Endothelial cell of umbilical vein (primary cell): ENCODE measurements at regions not wholly inside any gene's neighbourhood (a gene's known extent, or its start where the extent isn't known, plus 50 kb on each side); places are given as distances from the start of the nearest gene placed in this dataset.

Experiments used
- BruUV-seq: library from RNA; stranded (reverse); fragments of 400-500 nt; replicated peaks from 2 replicates; lab custom pipeline; 2021; lab: Mats Ljungman, UMichigan
- CTCF ChIA-PET: fragments of 300-600, 350-600 bp; sonication (Branson Sonifier 250); formaldehyde crosslinking; loops from one replicate; lab custom pipeline; 2021; ENCODE audit warnings: antibody characterized with exemption, inconsistent platforms; lab: Charles Lee
- POLR2A ChIA-PET: fragments of 300-600, 350-600 bp; sonication (Branson Sonifier 250); formaldehyde crosslinking; loops from one replicate; lab custom pipeline; 2021; ENCODE audit warnings: antibody characterized with exemption, inconsistent platforms; lab: Charles Lee
- DNase-seq: peaks from one replicate; pipeline ENCODE4 v3.0.0-alpha.2; 2011; ENCODE audit warnings: low read depth, low spot score
- FAIRE-seq: peaks from 2 replicates; lab custom pipeline; 2011; peaks lifted over from hg19 to GRCh38; lab: Jason Lieb, UNC
- H2AFZ ChIP-seq: 2 replicates; pipeline ENCODE4 v1.6.0; 2012; ENCODE audit warnings: low read depth, low read length, control low read depth, inconsistent platforms
- H3K27ac ChIP-seq: 2 replicates; pipeline ENCODE4 v1.5.1; 2011; ENCODE audit warnings: low read depth, mild to moderate bottlenecking, control low read depth, low read length, moderate library complexity; ENCODE audit not compliant: insufficient read depth
- H3K27me3 ChIP-seq, 2 experiments: 2 replicates each; pipeline versions ENCODE4 v1.6.0 to v1.6.1; 2011; ENCODE audit warnings: low read length in 2 of 2, mixed read lengths in 1 of 2; ENCODE audit not compliant: control insufficient read depth in 2 of 2, insufficient read depth in 2 of 2
- H3K36me3 ChIP-seq, 2 experiments: 2 replicates in 1 of 2; 3 replicates in 1 of 2; pipeline ENCODE4 v1.5.1; 2011; ENCODE audit warnings: low read length in 2 of 2, mild to moderate bottlenecking in 1 of 2, moderate library complexity in 1 of 2; ENCODE audit not compliant: control insufficient read depth in 2 of 2, insufficient read depth in 2 of 2; ENCODE audit errors: extremely low read depth in 1 of 2
- H3K4me1 ChIP-seq: 3 replicates; pipeline ENCODE4 v1.5.1; 2011; ENCODE audit warnings: mild to moderate bottlenecking, low read length; ENCODE audit not compliant: control insufficient read depth, insufficient read depth; ENCODE audit errors: extremely low read depth
- H3K4me2 ChIP-seq: 2 replicates; pipeline ENCODE4 v1.6.1; 2011; ENCODE audit warnings: low read length, control low read depth, mixed read lengths; ENCODE audit not compliant: insufficient read depth
- H3K4me3 ChIP-seq, 3 experiments: fragments of 200-600 bp in 1 of 3; sonication (generic), shearing (Covaris generic) in 1 of 3; replicated peaks in 1 of 3; 2 replicates each; pipeline ENCODE4 v1.5.1; 2011 to 2016; ENCODE audit warnings: control low read depth in 3 of 3, low read length in 3 of 3, mild to moderate bottlenecking in 2 of 3, inconsistent platforms in 1 of 3, low read depth in 1 of 3, moderate library complexity in 1 of 3; ENCODE audit not compliant: insufficient read depth in 1 of 3
- H3K79me2 ChIP-seq: 2 replicates; pipeline ENCODE4 v1.6.0; 2012; ENCODE audit warnings: low read length, inconsistent platforms; ENCODE audit not compliant: control insufficient read depth, insufficient read depth
- H3K9ac ChIP-seq: replicated peaks from 2 replicates; pipeline ENCODE3; 2011; ENCODE audit warnings: low read length, control low read depth; ENCODE audit not compliant: insufficient read depth; ENCODE audit errors: extremely low read depth
- H3K9me1 ChIP-seq: replicated peaks from 3 replicates; pipeline ENCODE4 v1.6.0; 2011; ENCODE audit warnings: mild to moderate bottlenecking, low read length; ENCODE audit not compliant: control insufficient read depth, insufficient read depth; ENCODE audit errors: extremely low read depth
- H3K9me3 ChIP-seq: replicated peaks from 2 replicates; pipeline ENCODE4 v1.5.1; 2012; ENCODE audit warnings: low read length, inconsistent platforms; ENCODE audit not compliant: control insufficient read depth, insufficient read depth
- H4K20me1 ChIP-seq: replicated peaks from 2 replicates; pipeline ENCODE3; 2011; ENCODE audit warnings: mild to moderate bottlenecking, low read length; ENCODE audit not compliant: control insufficient read depth, insufficient read depth; ENCODE audit errors: extremely low read depth
- CTCF ChIP-seq, 2 donors: IDR thresholded peaks; 1 replicate in 1 of 2; 2 replicates in 1 of 2; pipeline ENCODE4 v1.5.1; 2011; ENCODE audit warnings: low read length in 2 of 2, mild to moderate bottlenecking in 2 of 2, moderate library complexity in 2 of 2, control low read depth in 1 of 2, inconsistent platforms in 1 of 2, low read depth in 1 of 2; ENCODE audit not compliant: insufficient read depth in 1 of 2; ENCODE audit errors: extremely low read depth in 1 of 2
- EZH2 ChIP-seq: IDR thresholded peaks from 2 replicates; pipeline ENCODE4 v1.6.1; 2012; ENCODE audit warnings: borderline replicate concordance, low read depth, mild to moderate bottlenecking, moderate library complexity, low read length, inconsistent platforms; ENCODE audit not compliant: severe bottlenecking
- FOS ChIP-seq: IDR thresholded peaks from 2 replicates; pipeline ENCODE4 v1.6.1; 2011; ENCODE audit warnings: mild to moderate bottlenecking, low read length, moderate library complexity, borderline replicate concordance; ENCODE audit not compliant: insufficient read depth
- GATA2 ChIP-seq: IDR thresholded peaks from 2 replicates; pipeline ENCODE4 v1.7.0; 2011; ENCODE audit warnings: low read depth, mild to moderate bottlenecking, moderate library complexity, mixed read lengths, low read length; ENCODE audit not compliant: insufficient read length, insufficient read depth
- JUN ChIP-seq: IDR thresholded peaks from 2 replicates; pipeline ENCODE4 v1.6.1; 2011; ENCODE audit warnings: borderline replicate concordance, low read depth; ENCODE audit not compliant: insufficient read length, insufficient read depth
- MAX ChIP-seq: IDR thresholded peaks from 2 replicates; pipeline ENCODE4 v1.6.1; 2011; ENCODE audit not compliant: insufficient read depth, insufficient read length
- MYC ChIP-seq: IDR thresholded peaks from one replicate; pipeline ENCODE4 v1.6.1; 2011; ENCODE audit warnings: mild to moderate bottlenecking, low read depth, low read length
- POLR2A ChIP-seq: IDR thresholded peaks from 2 replicates; pipeline ENCODE4 v1.6.1; 2012; ENCODE audit warnings: low read depth, mild to moderate bottlenecking, control low read depth, low read length
- POLR2AphosphoS5 ChIP-seq: IDR thresholded peaks from 2 replicates; pipeline ENCODE4 v1.6.1; 2012; ENCODE audit warnings: low read depth, mild to moderate bottlenecking, control low read depth, low read length, moderate library complexity; ENCODE audit not compliant: insufficient read depth
- dilution Hi-C: fragments of 300-500 bp; cut with MboI; formaldehyde crosslinking; loops from one replicate; pipeline ENCODE4 v1.15.0; 2019; ENCODE audit warnings: low sequenced_read_pairs; ENCODE audit not compliant: extremely low pct_ligation_motif_present
- intact Hi-C: fragments of 100-400 bp; cut with micrococcal nuclease; formaldehyde crosslinking; loops from one replicate; pipeline ENCODE4 v1.10.0; 2022

- no peak overlapping the region for H2AFZ ChIP-seq
- TF ChIP-seq MAX (no peak), POLR2A (no peak), JUN (no peak), FOS (no peak), POLR2AphosphoS5 (no peak), GATA2 (no peak), MYC (no peak), CTCF (IDR thresholded peaks at IDR 0.05; ENCODE audit: extremely low read depth in 1 of 2, insufficient read depth in 1 of 2, low read depth in 1 of 2, low read length in 2 of 2) (no peak), EZH2 (no peak)
- H3K36me3 ChIP-seq: no peaks in the 10 kb centered on the region
- FAIRE-seq: no peak
- peaks cover 26 to 42% of the 10 kb centered on the region in 2 experiments for H3K27me3 ChIP-seq
- no peak for DNase-seq
- CTCF ChIA-PET: no interaction called here
- intact Hi-C loops (no loop called here), dilution Hi-C loops (no loop called here)
- H3K4me3 ChIP-seq: no peak overlapping the region
- no peak overlapping the region for H3K27ac ChIP-seq
- H3K4me2 ChIP-seq: no peak overlapping the region
- H3K9ac ChIP-seq: no peak overlapping the region
- no peaks in the 10 kb centered on the region for H3K9me3 ChIP-seq
- no TSS peak for BruUV-seq
- no peaks in the 10 kb centered on the region for H4K20me1 ChIP-seq
- H3K79me2 ChIP-seq: no peaks in the 10 kb centered on the region
- no peaks in the 10 kb centered on the region for H3K4me1 ChIP-seq
- H3K9me1 ChIP-seq: no peaks in the 10 kb centered on the region
- POLR2A ChIA-PET: no interaction called here
Measured at GRCh38 chr1:217141711-217142110, 418.5 kb upstream of the ESRRG start.
